SH-SY5Y (cell line): ENCODE measurements at regions not wholly inside any gene's neighbourhood (a gene's known extent, or its start where the extent isn't known, plus 50 kb on each side); places are given as distances from the start of the nearest gene placed in this dataset.

Experiments
- GATA2 ChIP-seq: IDR thresholded peaks from 2 replicates; pipeline ENCODE4 v1.6.1; 2011; ENCODE audit warnings: mild to moderate bottlenecking, low read depth, low read length
- GATA3 ChIP-seq: IDR thresholded peaks from 2 replicates; pipeline ENCODE4 v1.6.1; 2011; ENCODE audit warnings: low read depth, mild to moderate bottlenecking, low read length, moderate library complexity

DNA sequence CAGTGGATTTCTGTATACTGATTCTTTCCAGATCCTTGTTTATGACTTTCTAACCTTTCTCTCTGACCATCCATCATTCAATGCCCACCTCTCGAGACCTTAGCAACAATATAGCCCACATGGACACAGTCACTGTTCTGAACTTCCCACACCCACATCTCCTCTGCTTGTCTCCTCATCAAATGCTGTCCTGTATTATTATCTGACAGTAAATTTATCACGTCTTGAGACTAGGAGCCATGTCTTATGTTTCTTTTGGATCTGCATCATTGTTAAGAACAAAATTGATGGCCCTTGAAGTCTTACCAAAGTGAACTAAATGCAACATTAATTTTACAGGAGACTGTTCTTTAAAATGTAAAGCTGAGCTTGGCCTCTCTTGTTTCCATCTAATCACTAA is 495.4 kb upstream of the KLF4 start:
- TF ChIP-seq GATA3 (no peak), GATA2 (no peak)
